Loucy (cell line): ENCODE measurements at regions not wholly inside any gene's neighbourhood (a gene's known extent, or its start where the extent isn't known, plus 50 kb on each side); places are given as distances from the start of the nearest gene placed in this dataset.

Experiments
- H2AFZ ChIP-seq: fragments of 200-600 bp; sonication (generic); 2 replicates; pipeline ENCODE4 v1.6.0; 2016; ENCODE audit warnings: antibody characterized with exemption, mild to moderate bottlenecking, low read length, moderate library complexity
- H3F3A ChIP-seq: fragments of 200-600 bp; 2 replicates; pipeline ENCODE4 v1.6.0; 2016; ENCODE audit warnings: antibody characterized with exemption, low read depth, mild to moderate bottlenecking
- H3K27me3 ChIP-seq: fragments of 200-600 bp; sonication (generic); 2 replicates; pipeline ENCODE4 v1.6.1; 2014; ENCODE audit warnings: low read length, mild to moderate bottlenecking; ENCODE audit not compliant: insufficient read depth, poor library complexity, severe bottlenecking
- H3K36me3 ChIP-seq: fragments of 200-600 bp; sonication (generic); 2 replicates; pipeline ENCODE4 v1.6.1; 2016; ENCODE audit warnings: low read length; ENCODE audit not compliant: insufficient read depth
- H3K4me1 ChIP-seq: fragments of 200-600 bp; sonication (generic); 2 replicates; pipeline ENCODE4 v1.5.1; 2014; ENCODE audit warnings: low read length, mild to moderate bottlenecking; ENCODE audit not compliant: insufficient read depth, poor library complexity, severe bottlenecking
- H3K4me2 ChIP-seq: fragments of 200-600 bp; sonication (generic); 2 replicates; pipeline ENCODE4 v1.6.0; 2014; ENCODE audit warnings: antibody characterized with exemption, low read length, low read depth, mild to moderate bottlenecking; ENCODE audit not compliant: poor library complexity, severe bottlenecking
- H3K4me3 ChIP-seq: fragments of 200-600 bp; sonication (generic); 2 replicates; pipeline ENCODE4 v1.5.1; 2014; ENCODE audit warnings: low read length, mild to moderate bottlenecking, mixed read lengths; ENCODE audit not compliant: poor library complexity, severe bottlenecking
- H3K79me2 ChIP-seq: fragments of 200-600 bp; sonication (generic); 2 replicates; pipeline ENCODE4 v1.6.1; 2014; ENCODE audit warnings: low read length; ENCODE audit not compliant: insufficient read depth
- H3K9ac ChIP-seq: fragments of 200-600 bp; sonication (generic); 2 replicates; pipeline ENCODE4 v1.6.0; 2014; ENCODE audit warnings: mild to moderate bottlenecking, low read depth, low read length, moderate library complexity; ENCODE audit not compliant: poor library complexity, severe bottlenecking
- H3K9me2 ChIP-seq: fragments of 200-600 bp; sonication (generic); replicated peaks from 2 replicates; pipeline ENCODE4 v1.6.1; 2016; ENCODE audit warnings: low read depth, low read length, mixed read lengths
- H3K9me3 ChIP-seq: fragments of 200-600 bp; sonication (generic); 2 replicates; pipeline ENCODE4 v1.6.1; 2014; ENCODE audit warnings: mild to moderate bottlenecking, antibody characterized with exemption, low read length, low read depth; ENCODE audit not compliant: insufficient read depth
- H4K20me1 ChIP-seq: fragments of 200-600 bp; sonication (generic); 2 replicates; pipeline ENCODE4 v1.6.0; 2014; ENCODE audit warnings: antibody characterized with exemption, low read length, mild to moderate bottlenecking; ENCODE audit not compliant: insufficient read depth, poor library complexity, severe bottlenecking
- CTCF ChIP-seq: fragments of 200-600 bp; sonication (generic); conservative IDR thresholded peaks from 2 replicates; pipeline ENCODE4 v1.5.1; 2014; ENCODE audit warnings: mild to moderate bottlenecking, antibody characterized with exemption, low read length
- EZH2phosphoT487 ChIP-seq: fragments of 200-600 bp; IDR thresholded peaks from 2 replicates; pipeline ENCODE4 v1.6.1; 2018; ENCODE audit warnings: antibody characterized with exemption, mild to moderate bottlenecking, moderate library complexity, borderline replicate concordance

- no peak overlapping the region for H3K4me3 ChIP-seq
- no peaks in the 10 kb centered on the region for H3K79me2 ChIP-seq
- TF ChIP-seq CTCF, result no peak
- no peaks in the 10 kb centered on the region for H3K9me3 ChIP-seq
- H3K27me3 ChIP-seq, result no peaks in the 10 kb centered on the region
- H2AFZ ChIP-seq, result no peak overlapping the region
- no peak overlapping the region for H3K4me2 ChIP-seq
- no peaks in the 10 kb centered on the region for H3K4me1 ChIP-seq
- no peaks in the 10 kb centered on the region for H3K36me3 ChIP-seq
- no peaks in the 10 kb centered on the region for H4K20me1 ChIP-seq
- H3K9me2 ChIP-seq, result no peaks in the 10 kb centered on the region
- H3K9ac ChIP-seq, result no peak overlapping the region
- H3F3A ChIP-seq, result no peaks in the 10 kb centered on the region
Observed at GRCh38 chr7:11935905-11936304, 103.9 kb upstream of the THSD7A start.

- H3K9me3 ChIP-seq, result no peaks in the 10 kb centered on the region
- no peak overlapping the region for H3K4me2 ChIP-seq
- no peaks in the 10 kb centered on the region for H3K27me3 ChIP-seq
- no peak overlapping the region for H3K4me3 ChIP-seq
- no peaks in the 10 kb centered on the region for H4K20me1 ChIP-seq
- no peaks in the 10 kb centered on the region for H3K79me2 ChIP-seq
- no peaks in the 10 kb centered on the region for H3K9me2 ChIP-seq
- TF ChIP-seq CTCF (no peak), EZH2phosphoT487 (no peak)
- H3K4me1 ChIP-seq, result no peaks in the 10 kb centered on the region
- no peak overlapping the region for H3K9ac ChIP-seq
- H2AFZ ChIP-seq, result no peak overlapping the region
- H3F3A ChIP-seq, result no peaks in the 10 kb centered on the region
- no peaks in the 10 kb centered on the region for H3K36me3 ChIP-seq
Observed at GRCh38 chr7:11946794-11947193, 114.8 kb upstream of the THSD7A start.

GRCh38 chr7:11950281-11950680 lies 118.3 kb upstream of the THSD7A start:
- H3K9me3 ChIP-seq, result no peaks in the 10 kb centered on the region
- H3K36me3 ChIP-seq, result no peaks in the 10 kb centered on the region
- H2AFZ ChIP-seq, result no peak overlapping the region
- H3K9me2 ChIP-seq, result no peaks in the 10 kb centered on the region
- no peaks in the 10 kb centered on the region for H4K20me1 ChIP-seq
- no peaks in the 10 kb centered on the region for H3K27me3 ChIP-seq
- no peak overlapping the region for H3K4me3 ChIP-seq
- H3F3A ChIP-seq, result no peaks in the 10 kb centered on the region
- H3K4me2 ChIP-seq, result no peak overlapping the region
- no peaks in the 10 kb centered on the region for H3K79me2 ChIP-seq
- no peak for TF ChIP-seq CTCF
- TF ChIP-seq EZH2phosphoT487, result no peak
- no peak overlapping the region for H3K9ac ChIP-seq
- H3K4me1 ChIP-seq, result no peaks in the 10 kb centered on the region
